Heart left ventricle (tissue), 16 donors: ENCODE measurements at regions not wholly inside any gene's neighbourhood (a gene's known extent, or its start where the extent isn't known, plus 50 kb on each side); places are given as distances from the start of the nearest gene placed in this dataset.

Source experiments
- ATAC-seq, 4 donors: fragments of 200-7000 bp; cut with Tn5 transposase; one replicate each; pipeline ENCODE4 v1.9.1; 2020 to 2022; ENCODE audit warnings: moderate library complexity in 4 of 4, mild to moderate bottlenecking in 3 of 4, moderate number of reproducible peaks in 1 of 4
- DNase-seq, 5 donors: peaks; one replicate each; pipeline ENCODE4 v3.0.0-alpha.2; 2020
- H3K27ac ChIP-seq, 12 donors: fragments of 200-600 bp; sonication (generic) in 4 of 12; one replicate each; pipeline versions ENCODE4 v1.5.0 to v1.8.0; 2016 to 2022; ENCODE audit warnings: mild to moderate bottlenecking in 2 of 12
- H3K27me3 ChIP-seq, 9 donors: fragments of 200-600 bp; sonication (generic) in 2 of 9; one replicate each; pipeline versions ENCODE4 v1.5.1 to v1.8.0; 2016 to 2022; ENCODE audit warnings: mild to moderate bottlenecking in 3 of 9
- H3K36me3 ChIP-seq, 9 donors: fragments of 200-600 bp; sonication (generic) in 2 of 9; one replicate each; pipeline versions ENCODE4 v1.5.0 to v1.8.0; 2018 to 2022; ENCODE audit warnings: mild to moderate bottlenecking in 2 of 9
- H3K4me1 ChIP-seq, 12 donors: fragments of 200-600 bp; sonication (generic) in 4 of 12; one replicate each; pipeline versions ENCODE4 v1.5.0 to v1.8.0; 2016 to 2022; ENCODE audit warnings: mild to moderate bottlenecking in 3 of 12
- H3K4me3 ChIP-seq, 12 donors: fragments of 200-600 bp; sonication (generic) in 4 of 12; one replicate each; pipeline versions ENCODE4 v1.5.0 to v1.8.0; 2017 to 2022; ENCODE audit warnings: mild to moderate bottlenecking in 9 of 12, moderate library complexity in 4 of 12
- H3K9me3 ChIP-seq, 12 donors: fragments of 200-600 bp; sonication (generic) in 4 of 12; one replicate each; pipeline versions ENCODE4 v1.5.0 to v1.8.0; 2016 to 2022; ENCODE audit warnings: mild to moderate bottlenecking in 1 of 12
- POLR2A ChIP-seq, 2 donors: fragments of 450-650 bp; IDR thresholded peaks; one replicate each; pipeline ENCODE4 v1.6.1; 2017; ENCODE audit warnings: antibody characterized with exemption in 2 of 2, mild to moderate bottlenecking in 2 of 2, moderate library complexity in 2 of 2
- WGBS, 4 donors: extraction: QIAGEN DNeasy Blood & Tissue Kit in 2 of 4; methylation state at CpG; one replicate each; pipeline versions ENCODE4 v1.1.5 to v1.1.7; 2013 to 2018; 5-methylcytosine and 5-hydroxymethylcytosine counted together
- intact Hi-C, 10 donors: fragments of 100-400 bp; cut with DNase I; formaldehyde crosslinking; loops; one replicate each; pipeline versions ENCODE4 v1.11.1 to v1.14.2; 2022
- TF ChIP-seq, protein P1 (sequence below), 12 donors: fragments of 200-600 bp; sonication (generic) in 4 of 12; IDR thresholded peaks; one replicate each; pipeline versions ENCODE4 v1.5.0 to v1.8.0; 2018 to 2022; ENCODE audit warnings: antibody characterized with exemption in 12 of 12, mild to moderate bottlenecking in 5 of 12
- donor health status: ischemic (EF 13 %, LVEDD 7.1; RV severe dilation, severe dysfunction).
- donor health status: healthy with polysubstance abuse.
- donor health status: DM: no; HTN: yes; CAD: no.
- donor health status: DM: no; HTN: no; CAD: no.
- donor health status: ischemic (EF 25% LVEDD 6.9; RV normal size, moderate dysfunction).
- donor health status: ischemic (EF 25% LVEDD 5.7; RV mildly dilated, moderate dysfunction).
- donor health status: healthy.
- donor health status: DM: yes; HTN: yes; CAD: no.
- donor health status: ischemic (EF 35%, LVEDD 5.7; RV mildly dilated, moderate dysfunction).
- donor health status: nonischemic (EF 11% LVEDD 7.7; RV severe dilation, severe dysfunction).
- donor health status: DM: yes; HTN: yes; CAD: no.
- donor health status: PGD.
- donor health status: ischemic (EF 29% LVEDD 5.4; RV normal size, mild dysfunction).
- donor health status: nonischemic (EF 23%, LVEDD 6.1; RV moderate dilation, normal function).

DNA sequence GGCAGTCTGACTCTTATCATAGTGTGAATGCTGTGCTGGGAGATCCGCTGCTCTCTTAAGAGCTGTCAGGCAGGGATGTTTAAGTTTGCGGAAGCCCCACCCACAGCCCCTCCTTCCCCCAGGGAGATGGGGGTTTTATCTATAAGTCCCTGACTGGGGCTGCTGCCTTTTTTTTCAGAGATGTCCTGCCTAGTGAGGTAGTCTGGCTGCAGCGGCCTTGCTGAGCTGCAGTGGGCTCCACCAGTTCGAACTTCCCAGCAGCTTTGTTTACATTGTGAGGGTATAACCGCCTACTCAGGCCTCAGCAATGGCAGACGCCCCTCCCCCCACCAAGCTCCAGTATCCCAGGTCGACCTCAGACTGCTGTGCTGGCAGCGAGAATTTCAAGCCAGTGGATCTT lies 75.7 kb upstream of the UST start:
- H3K36me3 ChIP-seq: no peaks in the 10 kb centered on the region
- DNase-seq: no peak
- peaks cover 0 to 66% (median 29%) of the 10 kb centered on the region in 12 donors for H3K9me3 ChIP-seq
- no peak overlapping the region for H3K27ac ChIP-seq
- no peak for ATAC-seq
- TF ChIP-seq, protein P1, sequence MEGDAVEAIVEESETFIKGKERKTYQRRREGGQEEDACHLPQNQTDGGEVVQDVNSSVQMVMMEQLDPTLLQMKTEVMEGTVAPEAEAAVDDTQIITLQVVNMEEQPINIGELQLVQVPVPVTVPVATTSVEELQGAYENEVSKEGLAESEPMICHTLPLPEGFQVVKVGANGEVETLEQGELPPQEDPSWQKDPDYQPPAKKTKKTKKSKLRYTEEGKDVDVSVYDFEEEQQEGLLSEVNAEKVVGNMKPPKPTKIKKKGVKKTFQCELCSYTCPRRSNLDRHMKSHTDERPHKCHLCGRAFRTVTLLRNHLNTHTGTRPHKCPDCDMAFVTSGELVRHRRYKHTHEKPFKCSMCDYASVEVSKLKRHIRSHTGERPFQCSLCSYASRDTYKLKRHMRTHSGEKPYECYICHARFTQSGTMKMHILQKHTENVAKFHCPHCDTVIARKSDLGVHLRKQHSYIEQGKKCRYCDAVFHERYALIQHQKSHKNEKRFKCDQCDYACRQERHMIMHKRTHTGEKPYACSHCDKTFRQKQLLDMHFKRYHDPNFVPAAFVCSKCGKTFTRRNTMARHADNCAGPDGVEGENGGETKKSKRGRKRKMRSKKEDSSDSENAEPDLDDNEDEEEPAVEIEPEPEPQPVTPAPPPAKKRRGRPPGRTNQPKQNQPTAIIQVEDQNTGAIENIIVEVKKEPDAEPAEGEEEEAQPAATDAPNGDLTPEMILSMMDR (IDR thresholded peaks at IDR 0.05): no peak
- intact Hi-C loops: no loop called here
- no peaks in the 10 kb centered on the region for H3K27me3 ChIP-seq
- no peak overlapping the region for H3K4me3 ChIP-seq
- H3K4me1 ChIP-seq: no peaks in the 10 kb centered on the region
- 55 to 74% (median 67%) methylated on average over 6 to 8 of the region's 8 CpGs for WGBS, 4 donors

DNA sequence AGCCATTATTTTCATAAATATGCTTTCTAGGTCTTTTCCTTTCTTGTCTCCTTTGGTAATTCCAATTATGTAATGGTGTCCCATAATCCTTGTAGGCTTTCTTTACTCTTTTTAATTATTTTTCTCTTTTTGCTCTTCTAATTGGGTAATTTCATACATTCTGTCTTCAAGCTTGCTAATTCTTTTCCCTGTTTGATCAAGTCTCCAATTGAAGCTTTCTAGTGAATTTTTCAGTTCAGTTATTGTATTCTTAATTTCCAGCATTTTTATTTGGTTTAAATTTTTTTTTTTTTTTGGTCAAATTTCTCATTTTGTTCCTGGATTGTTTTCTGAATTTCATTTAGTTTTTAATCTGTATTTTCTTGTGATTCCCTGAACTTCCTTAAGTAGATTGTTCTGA lies 74.9 kb upstream of the UST start:
- DNase-seq (no peak), ATAC-seq (no peak)
- H3K27me3 ChIP-seq: no peaks in the 10 kb centered on the region
- no peak overlapping the region for H3K27ac ChIP-seq
- no peaks in the 10 kb centered on the region for H3K4me1 ChIP-seq
- intact Hi-C loops: no loop called here
- H3K9me3 ChIP-seq: peaks cover 0 to 57% (median 23%) of the 10 kb centered on the region in 12 donors
- TF ChIP-seq, protein P1 (IDR thresholded peaks at IDR 0.05): no peak
- TF ChIP-seq POLR2A (IDR thresholded peaks at IDR 0.05): no peak
- no peak overlapping the region for H3K4me3 ChIP-seq
- no peaks in the 10 kb centered on the region for H3K36me3 ChIP-seq

DNA sequence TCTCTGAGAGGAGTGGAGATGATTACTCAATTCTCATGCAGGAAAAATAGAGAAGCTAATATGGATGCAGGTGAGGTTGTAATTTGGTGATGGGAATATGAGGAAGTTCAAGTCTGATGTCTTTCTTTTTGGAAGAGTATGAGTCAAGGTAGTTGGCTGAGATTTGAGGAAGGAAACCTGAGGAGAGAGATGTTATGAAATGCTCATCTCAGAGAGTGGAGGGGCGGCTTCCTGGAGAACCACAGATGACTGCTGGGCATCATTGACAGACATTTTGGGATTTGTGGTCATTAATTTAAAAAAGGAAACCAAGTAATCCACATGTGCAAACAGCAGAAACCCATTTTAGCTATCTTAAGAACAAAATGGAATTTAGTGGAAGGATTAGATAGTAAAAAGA lies 72.5 kb upstream of the UST start:
- Histone ChIP-seq H3K36me3 (no peaks in the 10 kb centered on the region), H3K27me3 (no peaks in the 10 kb centered on the region), H3K9me3 (peaks cover 0 to 35% (median 17%) of the 10 kb centered on the region in 12 donors), H3K4me3 (no peak overlapping the region), H3K4me1 (peaks cover 0 to 15% (median 0%) of the 10 kb centered on the region in 12 donors), H3K27ac (no peak overlapping the region)
- intact Hi-C loops: no loop called here
- ATAC-seq: no peak
- TF ChIP-seq, protein P1 (IDR thresholded peaks at IDR 0.05): no peak
- no peak for TF ChIP-seq POLR2A (IDR thresholded peaks at IDR 0.05)
- DNase-seq: no peak
- 78 to 89% (median 87%) methylated on average over 1 of the region's 1 CpG for WGBS, 4 donors

DNA sequence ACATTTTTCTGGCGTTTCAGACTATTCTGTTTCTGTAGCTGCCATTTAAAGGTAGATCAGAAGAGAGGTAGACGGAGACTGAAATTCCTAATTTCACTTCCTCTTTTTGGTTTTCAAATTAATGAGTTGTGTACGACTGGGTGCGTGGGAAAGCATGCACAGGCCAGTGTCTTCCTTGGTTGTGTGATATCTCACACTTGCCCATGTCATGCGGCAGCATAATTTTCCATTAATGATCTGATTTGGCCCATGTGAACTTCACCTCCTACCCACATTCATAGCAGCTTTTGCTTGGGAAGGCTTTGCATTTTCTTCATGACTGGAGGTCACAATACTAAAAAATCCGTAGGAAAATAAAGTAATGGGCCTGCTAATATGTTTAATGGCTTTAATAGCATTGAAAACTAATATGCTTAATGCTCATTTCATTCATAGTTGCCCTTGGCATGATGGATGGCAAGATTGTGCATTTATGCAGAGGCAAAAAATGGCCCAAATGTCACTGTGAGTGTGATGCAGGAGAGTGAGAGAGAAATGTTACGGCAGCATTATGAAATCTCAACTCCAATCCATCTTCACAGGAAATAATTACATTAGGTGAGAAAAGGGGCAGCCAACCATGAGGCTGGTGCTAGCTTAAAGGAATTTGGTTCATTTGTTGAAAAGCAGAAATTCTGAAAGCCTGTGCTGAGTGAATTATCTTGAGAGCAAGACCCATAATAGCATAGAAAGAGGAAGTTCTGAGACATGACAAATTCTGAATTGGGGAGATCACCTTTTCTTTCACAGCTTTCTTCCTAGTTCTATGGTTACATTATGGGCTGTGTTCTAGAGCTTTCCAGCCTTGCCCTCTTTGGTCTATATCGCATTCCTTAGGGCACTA lies 69.0 kb upstream of the UST start:
- H3K4me3 ChIP-seq: no peak overlapping the region
- WGBS, 4 donors: 78 to 82% (median 81%) methylated on average over 8 of the region's 8 CpGs
- H3K27ac ChIP-seq: no peak overlapping the region
- TF ChIP-seq, protein P1 (IDR thresholded peaks at IDR 0.05): no peak
- no peak for TF ChIP-seq POLR2A (IDR thresholded peaks at IDR 0.05)
- intact Hi-C loops: no loop called here
- DNase-seq (no peak), ATAC-seq (no peak)
- H3K9me3 ChIP-seq: peaks cover 0 to 7% (median 1%) of the 10 kb centered on the region in 12 donors
- H3K4me1 ChIP-seq: peaks cover 0 to 24% (median 0%) of the 10 kb centered on the region in 12 donors
- no peaks in the 10 kb centered on the region for H3K36me3 ChIP-seq
- no peaks in the 10 kb centered on the region for H3K27me3 ChIP-seq
